Bronchial epithelial cell (primary cell): ENCODE measurements at regions not wholly inside any gene's neighbourhood (a gene's known extent, or its start where the extent isn't known, plus 50 kb on each side); places are given as distances from the start of the nearest gene placed in this dataset.
A peak's percentile ranks its signal among the peaks of the same experiment; 100 is the strongest.

Experiments used
- DNase-seq: peaks from one replicate; pipeline ENCODE4 v3.0.0-alpha.2; 2010; ENCODE audit warnings: low read depth
- FAIRE-seq: peaks from 2 replicates; lab custom pipeline; 2011; peaks lifted over from hg19 to GRCh38; lab: Jason Lieb, UNC
- H3K27me3 ChIP-seq: 2 replicates; pipeline ENCODE4 v1.5.1; 2011; ENCODE audit warnings: low read length; ENCODE audit not compliant: control insufficient read depth, insufficient read depth
- H3K36me3 ChIP-seq: 2 replicates; pipeline ENCODE4 v1.5.1; 2011; ENCODE audit warnings: low read length; ENCODE audit not compliant: control insufficient read depth, insufficient read depth
- H3K4me3 ChIP-seq: 2 replicates; pipeline ENCODE4 v1.5.1; 2011; ENCODE audit warnings: mild to moderate bottlenecking, low read depth, low read length, control low read depth
- CTCF ChIP-seq: IDR thresholded peaks from 2 replicates; pipeline ENCODE4 v1.5.1; 2011; ENCODE audit warnings: mild to moderate bottlenecking, moderate library complexity, low read length, control low read depth, inconsistent platforms; ENCODE audit not compliant: insufficient read depth, severe bottlenecking

- no peak for FAIRE-seq
- peaks cover 7% of the 10 kb centered on the region for H3K27me3 ChIP-seq
- TF ChIP-seq CTCF = no peak
- no peak overlapping the region for H3K4me3 ChIP-seq
- no peaks in the 10 kb centered on the region for H3K36me3 ChIP-seq
- DNase-seq = no peak
Observed at GRCh38 chr7:41878309-41879295, 175.7 kb upstream of the INHBA start.

DNA sequence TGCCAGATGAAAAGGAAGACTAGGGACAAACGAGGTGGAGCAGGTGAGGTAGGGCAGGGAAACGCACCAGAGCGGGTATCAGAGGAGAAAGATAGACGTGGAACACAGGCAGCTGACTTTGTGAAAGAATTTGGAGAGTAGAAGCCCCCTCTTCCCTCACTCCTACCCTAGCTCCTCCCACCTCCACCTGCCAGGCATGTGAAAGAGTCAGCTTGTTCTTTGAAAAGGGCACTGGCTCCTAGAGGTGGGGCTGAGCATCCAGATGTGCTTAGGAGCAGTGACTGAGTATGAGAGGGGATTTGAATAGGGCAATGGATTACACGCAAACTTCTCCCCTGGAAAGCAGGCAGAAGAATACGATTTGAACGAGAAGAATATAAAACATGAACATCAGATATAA is 174.2 kb upstream of the INHBA start:
- Histone ChIP-seq H3K36me3 (no peaks in the 10 kb centered on the region), H3K27me3 (peaks cover 7% of the 10 kb centered on the region), H3K4me3 (no peak overlapping the region)
- no peak for TF ChIP-seq CTCF
- DNase-seq = no peak
- no peak for FAIRE-seq

- DNase-seq (no peak), FAIRE-seq (no peak)
- Histone ChIP-seq H3K36me3 (no peaks in the 10 kb centered on the region), H3K4me3 (no peak overlapping the region), H3K27me3 (peaks cover 7% of the 10 kb centered on the region)
- no peak for TF ChIP-seq CTCF
Observed at GRCh38 chr7:41875513-41875912, 172.6 kb upstream of the INHBA start.

- H3K27me3 ChIP-seq = peaks cover 7% of the 10 kb centered on the region
- TF ChIP-seq CTCF = no peak
- FAIRE-seq (peak; percentile 18), DNase-seq (no peak)
- H3K36me3 ChIP-seq = no peaks in the 10 kb centered on the region
- H3K4me3 ChIP-seq = no peak overlapping the region
Observed at GRCh38 chr7:41874201-41874785, 171.4 kb upstream of the INHBA start.

DNA sequence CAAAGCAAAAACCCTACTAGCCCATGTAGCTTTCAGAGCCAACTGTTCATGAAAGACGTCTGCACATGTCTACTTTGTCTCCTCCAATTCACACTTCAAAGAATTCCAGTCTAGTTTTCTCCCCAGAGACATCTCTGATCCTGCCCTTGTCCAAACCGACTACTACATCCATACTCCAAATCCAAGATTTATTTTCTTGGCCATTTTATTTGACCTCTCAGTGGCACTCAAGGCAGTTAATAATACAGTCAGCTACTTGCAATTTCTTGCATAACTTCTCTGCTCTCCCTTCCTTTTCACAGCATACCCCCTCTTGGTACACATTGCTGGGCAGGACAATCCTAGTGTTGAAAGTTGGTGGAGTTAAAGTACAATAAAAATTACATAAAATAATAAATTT is 170.9 kb upstream of the INHBA start:
- Histone ChIP-seq H3K36me3 (no peaks in the 10 kb centered on the region), H3K27me3 (peaks cover 7% of the 10 kb centered on the region), H3K4me3 (no peak overlapping the region)
- no peak for FAIRE-seq
- DNase-seq = no peak
- TF ChIP-seq CTCF = no peak
